Hepatocyte (in vitro differentiated cells): ENCODE measurements at regions not wholly inside any gene's neighbourhood (a gene's known extent, or its start where the extent isn't known, plus 50 kb on each side); places are given as distances from the start of the nearest gene placed in this dataset.

Experiments
- DNase-seq: peaks from one replicate; pipeline ENCODE4 v3.0.0-alpha.2; 2016; ENCODE audit warnings: low spot score
- H2AFZ ChIP-seq: fragments of 200-600 bp; sonication (generic); 2 replicates; pipeline ENCODE4 v1.6.0; 2016; ENCODE audit warnings: antibody characterized with exemption, mild to moderate bottlenecking
- H3K27ac ChIP-seq: fragments of 200-600 bp; sonication (generic); 2 replicates; pipeline ENCODE4 v1.5.1; 2016; ENCODE audit warnings: mild to moderate bottlenecking
- H3K27me3 ChIP-seq: fragments of 200-600 bp; sonication (generic); 2 replicates; pipeline ENCODE4 v1.6.1; 2016
- H3K36me3 ChIP-seq: fragments of 200-600 bp; sonication (generic); replicated peaks from 2 replicates; pipeline ENCODE4 v1.5.1; 2016; ENCODE audit warnings: low read depth; ENCODE audit not compliant: insufficient read depth
- H3K4me1 ChIP-seq: fragments of 200-600 bp; sonication (generic); 2 replicates; pipeline ENCODE4 v1.5.1; 2016; ENCODE audit warnings: mild to moderate bottlenecking, moderate library complexity; ENCODE audit not compliant: insufficient read depth
- H3K4me2 ChIP-seq: fragments of 200-600 bp; sonication (generic); 2 replicates; pipeline ENCODE4 v1.6.0; 2016
- H3K4me3 ChIP-seq: fragments of 200-600 bp; sonication (generic); 2 replicates; pipeline ENCODE4 v1.5.1; 2016; ENCODE audit warnings: mild to moderate bottlenecking
- H3K79me2 ChIP-seq: fragments of 200-600 bp; sonication (generic); 2 replicates; pipeline ENCODE4 v1.6.0; 2017; ENCODE audit warnings: mild to moderate bottlenecking
- H3K9me2 ChIP-seq: fragments of 200-600 bp; sonication (generic); replicated peaks from 2 replicates; pipeline ENCODE4 v1.6.0; 2017; ENCODE audit warnings: mild to moderate bottlenecking; ENCODE audit not compliant: insufficient read depth
- H3K9me3 ChIP-seq: fragments of 200-600 bp; sonication (generic); 2 replicates; pipeline ENCODE4 v1.5.1; 2016; ENCODE audit warnings: low read depth, mild to moderate bottlenecking
- H4K20me1 ChIP-seq: fragments of 200-600 bp; sonication (generic); 2 replicates; pipeline ENCODE4 v1.6.0; 2016; ENCODE audit warnings: mild to moderate bottlenecking; ENCODE audit not compliant: insufficient read depth, poor library complexity, severe bottlenecking
- EZH2 ChIP-seq: fragments of 200-600 bp; sonication (generic); IDR thresholded peaks from 2 replicates; pipeline ENCODE4 v1.6.1; 2016; ENCODE audit warnings: antibody characterized with exemption, mild to moderate bottlenecking, borderline replicate concordance
- EZH2phosphoT487 ChIP-seq: fragments of 200-600 bp; sonication (generic); IDR thresholded peaks from one replicate; pipeline ENCODE4 v1.6.1; 2018; ENCODE audit warnings: antibody characterized with exemption, mild to moderate bottlenecking, low read depth, moderate library complexity; ENCODE audit not compliant: unreplicated experiment, severe bottlenecking
- WGBS: methylation state at CpG from one replicate; pipeline ENCODE4 v1.1.6; 2016; ENCODE audit warnings: low lambda C conversion rate; ENCODE audit errors: missing lambda C conversion rate; 5-methylcytosine and 5-hydroxymethylcytosine counted together
- TF ChIP-seq, protein P1 (sequence below): fragments of 200-600 bp; sonication (generic); IDR thresholded peaks from 2 replicates; pipeline ENCODE4 v1.5.1; 2016; ENCODE audit warnings: antibody characterized with exemption, mild to moderate bottlenecking; ENCODE audit not compliant: poor library complexity

DNA sequence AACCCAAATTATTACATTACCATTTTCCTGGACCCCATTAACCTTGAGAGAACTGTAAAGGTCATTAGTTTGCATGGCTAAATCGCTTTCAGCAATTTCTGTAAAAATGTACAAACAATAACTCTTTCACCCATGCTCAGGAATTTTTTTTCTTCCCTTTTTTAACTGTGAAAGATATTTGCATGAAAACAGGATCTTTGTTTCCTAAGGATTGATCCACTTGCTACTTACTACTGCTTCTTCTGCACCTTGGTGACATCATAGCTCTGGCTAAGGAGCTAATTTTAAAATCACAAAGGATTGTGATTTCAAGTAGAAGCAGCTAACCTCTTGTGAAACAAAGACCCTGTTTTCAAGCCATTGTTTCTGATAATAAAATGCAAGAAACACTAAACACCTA lies 274.6 kb upstream of the ESRRG start:
- Histone ChIP-seq H3K36me3 (no peaks in the 10 kb centered on the region), H3K9me2 (no peaks in the 10 kb centered on the region), H3K4me1 (no peaks in the 10 kb centered on the region), H3K4me2 (no peak overlapping the region), H3K27me3 (no peaks in the 10 kb centered on the region), H3K9me3 (no peaks in the 10 kb centered on the region), H3K27ac (no peak overlapping the region), H4K20me1 (no peaks in the 10 kb centered on the region), H3K79me2 (no peaks in the 10 kb centered on the region), H2AFZ (no peak overlapping the region), H3K4me3 (no peak overlapping the region)
- TF ChIP-seq, protein P1, sequence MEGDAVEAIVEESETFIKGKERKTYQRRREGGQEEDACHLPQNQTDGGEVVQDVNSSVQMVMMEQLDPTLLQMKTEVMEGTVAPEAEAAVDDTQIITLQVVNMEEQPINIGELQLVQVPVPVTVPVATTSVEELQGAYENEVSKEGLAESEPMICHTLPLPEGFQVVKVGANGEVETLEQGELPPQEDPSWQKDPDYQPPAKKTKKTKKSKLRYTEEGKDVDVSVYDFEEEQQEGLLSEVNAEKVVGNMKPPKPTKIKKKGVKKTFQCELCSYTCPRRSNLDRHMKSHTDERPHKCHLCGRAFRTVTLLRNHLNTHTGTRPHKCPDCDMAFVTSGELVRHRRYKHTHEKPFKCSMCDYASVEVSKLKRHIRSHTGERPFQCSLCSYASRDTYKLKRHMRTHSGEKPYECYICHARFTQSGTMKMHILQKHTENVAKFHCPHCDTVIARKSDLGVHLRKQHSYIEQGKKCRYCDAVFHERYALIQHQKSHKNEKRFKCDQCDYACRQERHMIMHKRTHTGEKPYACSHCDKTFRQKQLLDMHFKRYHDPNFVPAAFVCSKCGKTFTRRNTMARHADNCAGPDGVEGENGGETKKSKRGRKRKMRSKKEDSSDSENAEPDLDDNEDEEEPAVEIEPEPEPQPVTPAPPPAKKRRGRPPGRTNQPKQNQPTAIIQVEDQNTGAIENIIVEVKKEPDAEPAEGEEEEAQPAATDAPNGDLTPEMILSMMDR: no peak
- no peak for TF ChIP-seq EZH2
- TF ChIP-seq EZH2phosphoT487: no peak
- DNase-seq: no peak
- 83% methylated on average over 1 of the region's 1 CpG for whole genome bisulfite sequencing

- H3K4me1 ChIP-seq: no peaks in the 10 kb centered on the region
- no peak for TF ChIP-seq EZH2
- TF ChIP-seq, protein P1: no peak
- no peak for TF ChIP-seq EZH2phosphoT487
- no peaks in the 10 kb centered on the region for H3K27me3 ChIP-seq
- H3K79me2 ChIP-seq: no peaks in the 10 kb centered on the region
- H3K4me3 ChIP-seq: no peak overlapping the region
- no peak for DNase-seq
- H3K9me2 ChIP-seq: no peaks in the 10 kb centered on the region
- H2AFZ ChIP-seq: no peak overlapping the region
- H3K4me2 ChIP-seq: no peak overlapping the region
- WGBS: 47% methylated on average over 3 of the region's 3 CpGs
- H3K27ac ChIP-seq: no peak overlapping the region
- H4K20me1 ChIP-seq: no peaks in the 10 kb centered on the region
- no peaks in the 10 kb centered on the region for H3K9me3 ChIP-seq
- no peaks in the 10 kb centered on the region for H3K36me3 ChIP-seq
Observed at GRCh38 chr1:216997069-216997468, 273.8 kb upstream of the ESRRG start.

- no peak for DNase-seq
- 22% methylated on average over 1 of the region's 1 CpG for WGBS
- H3K4me1 ChIP-seq: no peaks in the 10 kb centered on the region
Observed at GRCh38 chr1:216984536-216984935, 261.3 kb upstream of the ESRRG start.

More at GRCh38 chr1:216984536-216984935, 261.3 kb upstream of the ESRRG start:
- Histone ChIP-seq H3K36me3 (no peaks in the 10 kb centered on the region), H3K9me2 (no peaks in the 10 kb centered on the region), H3K79me2 (no peaks in the 10 kb centered on the region), H4K20me1 (no peaks in the 10 kb centered on the region), H3K27ac (no peak overlapping the region), H3K9me3 (no peaks in the 10 kb centered on the region), H3K4me3 (no peak overlapping the region), H3K4me2 (no peak overlapping the region), H3K27me3 (no peaks in the 10 kb centered on the region), H2AFZ (no peak overlapping the region)
- TF ChIP-seq EZH2 (no peak), EZH2phosphoT487 (no peak)
- TF ChIP-seq, protein P1: no peak
